ENCODE measurements at regions not wholly inside any gene's neighbourhood (a gene's known extent, or its start where the extent isn't known, plus 50 kb on each side); places are given as distances from the start of the nearest gene placed in this dataset.
"Not testable (repeated sequence)": the region's sequence is repeated elsewhere in the genome, so short reads cannot be mapped to it uniquely, and the experiment has no call there.

GRCh38 chr14:101087614-101088394 is 184.3 kb upstream of the RTL1 start:
- Histone ChIP-seq H3K79me2 (ENCODE audit: low read length) (no peaks in the 10 kb centered on the region), H3K4me1 (ENCODE audit: low read length) (no peaks in the 10 kb centered on the region), H3K9me3 (ENCODE audit: insufficient read depth, low read length) (no peaks in the 10 kb centered on the region), H3K9ac (ENCODE audit: low read length) (no peak overlapping the region), H3K4me3 (ENCODE audit: low read length) (no peak overlapping the region), H3K27ac (ENCODE audit: low read length) (no peak overlapping the region), H3K4me2 (ENCODE audit: low read length) (no peak overlapping the region), H3K36me3 (replicated peaks; ENCODE audit: low read depth, low read length) (no peaks in the 10 kb centered on the region), H3K27me3 (ENCODE audit: low read depth, low read length) (no peaks in the 10 kb centered on the region), H2AFZ (ENCODE audit: low read depth, low read length) (no peak overlapping the region), H4K20me1 (ENCODE audit: insufficient read depth, low read length) (no peaks in the 10 kb centered on the region)
- TF ChIP-seq EZH2phosphoT487 (IDR thresholded peaks at IDR 0.05; ENCODE audit: low read depth) (no peak), CTCF (IDR thresholded peaks at IDR 0.05; ENCODE audit: low read depth, low read length) (no peak)

DNA sequence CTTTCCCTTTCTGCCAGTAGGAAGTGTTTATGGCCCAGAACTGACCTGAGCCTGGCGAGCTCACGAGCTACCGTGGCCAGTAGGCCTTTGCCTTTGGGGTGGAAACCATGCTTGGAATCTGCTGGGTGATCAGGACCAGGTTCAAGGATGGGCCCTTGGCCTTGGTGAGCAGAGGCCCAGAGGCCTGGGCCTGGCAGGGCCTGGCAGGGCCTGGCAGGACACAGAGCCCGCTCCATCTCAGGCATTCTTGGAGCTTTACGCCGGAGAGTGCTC is 184.8 kb upstream of the RTL1 start:
- Histone ChIP-seq H3K4me2 (ENCODE audit: low read length) (no peak overlapping the region), H3K9me3 (ENCODE audit: insufficient read depth, low read length) (no peaks in the 10 kb centered on the region), H3K4me1 (ENCODE audit: low read length) (no peaks in the 10 kb centered on the region), H3K79me2 (ENCODE audit: low read length) (no peaks in the 10 kb centered on the region), H3K9ac (ENCODE audit: low read length) (no peak overlapping the region), H3K36me3 (replicated peaks; ENCODE audit: low read depth, low read length) (no peaks in the 10 kb centered on the region), H2AFZ (ENCODE audit: low read depth, low read length) (no peak overlapping the region), H3K4me3 (ENCODE audit: low read length) (no peak overlapping the region), H4K20me1 (ENCODE audit: insufficient read depth, low read length) (no peaks in the 10 kb centered on the region), H3K27me3 (ENCODE audit: low read depth, low read length) (no peaks in the 10 kb centered on the region), H3K27ac (ENCODE audit: low read length) (no peak overlapping the region)
- TF ChIP-seq CTCF (IDR thresholded peaks at IDR 0.05; ENCODE audit: low read depth, low read length) (no peak), EZH2phosphoT487 (IDR thresholded peaks at IDR 0.05; ENCODE audit: low read depth) (no peak)

DNA sequence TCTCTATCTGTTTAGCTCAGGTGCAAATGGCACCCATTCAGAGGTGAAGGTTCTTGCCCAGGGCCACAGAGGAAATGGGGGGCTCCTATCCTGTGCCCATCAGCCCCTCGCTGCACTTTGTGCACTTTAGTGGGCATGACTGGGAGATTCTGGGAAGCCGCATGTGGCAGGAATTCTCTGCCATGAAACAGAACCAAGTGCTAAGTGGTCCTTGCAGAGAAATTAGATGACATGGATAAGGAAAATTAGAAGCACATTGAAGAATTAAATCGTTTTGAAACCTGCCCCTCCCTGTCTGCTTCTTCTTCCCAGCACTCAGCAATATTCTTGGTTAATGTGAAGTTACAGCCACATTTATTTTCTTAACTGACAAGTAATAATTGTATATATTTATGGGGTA is 185.2 kb upstream of the RTL1 start:
- no peaks in the 10 kb centered on the region for H3K79me2 ChIP-seq (ENCODE audit: low read length)
- no peaks in the 10 kb centered on the region for H3K4me1 ChIP-seq (ENCODE audit: low read length)
- H3K27me3 ChIP-seq (ENCODE audit: low read depth, low read length): no peaks in the 10 kb centered on the region
- no peak overlapping the region for H3K27ac ChIP-seq (ENCODE audit: low read length)
- H4K20me1 ChIP-seq (ENCODE audit: insufficient read depth, low read length): no peaks in the 10 kb centered on the region
- no peaks in the 10 kb centered on the region for H3K36me3 ChIP-seq (replicated peaks; ENCODE audit: low read depth, low read length)
- no peak overlapping the region for H3K4me2 ChIP-seq (ENCODE audit: low read length)
- no peaks in the 10 kb centered on the region for H3K9me3 ChIP-seq (ENCODE audit: insufficient read depth, low read length)
- TF ChIP-seq CTCF (IDR thresholded peaks at IDR 0.05; ENCODE audit: low read depth, low read length) (no peak), EZH2phosphoT487 (IDR thresholded peaks at IDR 0.05; ENCODE audit: low read depth) (no peak)
- H3K4me3 ChIP-seq (ENCODE audit: low read length): no peak overlapping the region
- no peak overlapping the region for H2AFZ ChIP-seq (ENCODE audit: low read depth, low read length)
- no peak overlapping the region for H3K9ac ChIP-seq (ENCODE audit: low read length)

DNA sequence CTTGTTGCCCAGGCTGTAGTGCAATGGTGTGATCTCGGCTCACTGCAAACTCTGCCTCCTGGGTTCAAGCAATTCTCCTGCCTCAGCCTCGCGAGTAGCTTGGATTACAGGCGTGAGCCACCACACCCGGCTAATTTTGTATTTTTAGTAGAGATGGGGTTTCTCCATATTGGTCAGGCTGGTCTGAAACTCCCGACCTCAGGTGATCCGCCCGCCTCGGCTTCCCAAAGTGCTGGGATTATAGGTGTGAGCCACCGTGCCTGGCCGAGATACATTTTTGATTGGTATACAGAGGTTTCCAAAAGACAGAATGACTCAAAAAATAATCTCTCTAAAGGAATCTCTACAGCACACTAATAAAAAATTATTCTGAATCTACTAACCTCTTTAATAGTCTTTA is 187.0 kb upstream of the RTL1 start:
- H3K36me3 ChIP-seq (replicated peaks; ENCODE audit: low read depth, low read length); H3K9ac ChIP-seq (ENCODE audit: low read length); H3K4me1 ChIP-seq (ENCODE audit: low read length); H3K4me2 ChIP-seq (ENCODE audit: low read length); H3K27ac ChIP-seq (ENCODE audit: low read length); H3K9me3 ChIP-seq (ENCODE audit: insufficient read depth, low read length); H4K20me1 ChIP-seq (ENCODE audit: insufficient read depth, low read length); H3K79me2 ChIP-seq (ENCODE audit: low read length); H3K4me3 ChIP-seq (ENCODE audit: low read length); H3K27me3 ChIP-seq (ENCODE audit: low read depth, low read length); H2AFZ ChIP-seq (ENCODE audit: low read depth, low read length): not testable (repeated sequence)

All from OCI-LY3 (cell line).